Neural cell (in vitro differentiated cells): ENCODE measurements at regions not wholly inside any gene's neighbourhood (a gene's known extent, or its start where the extent isn't known, plus 50 kb on each side); places are given as distances from the start of the nearest gene placed in this dataset.

Experiments used
- H2AFZ ChIP-seq: fragments of 200-600, 300-800 bp; sonication (generic), shearing (Covaris generic); 2 replicates; pipeline ENCODE4 v1.6.0; 2014; ENCODE audit warnings: low read depth, mild to moderate bottlenecking, antibody characterized with exemption, low read length, moderate library complexity
- H3F3A ChIP-seq: fragments of 200-600 bp; shearing (Covaris generic); 2 replicates; pipeline ENCODE4 v1.6.1; 2016; ENCODE audit warnings: mild to moderate bottlenecking, moderate library complexity, mixed read lengths, antibody characterized with exemption, low read length; ENCODE audit not compliant: insufficient read depth, poor library complexity, severe bottlenecking
- H3K27ac ChIP-seq: fragments of 200-600, 300-800 bp; sonication (generic), shearing (Covaris generic); 2 replicates; pipeline ENCODE4 v1.5.1; 2014; ENCODE audit warnings: mild to moderate bottlenecking, low read length, moderate library complexity
- H3K27me3 ChIP-seq: fragments of 300-800, 200-600 bp; sonication (generic), shearing (Covaris generic); 2 replicates; pipeline ENCODE4 v1.6.0; 2014; ENCODE audit warnings: mild to moderate bottlenecking, low read depth, low read length, moderate library complexity; ENCODE audit not compliant: insufficient read depth
- H3K36me3 ChIP-seq: fragments of 300-800, 200-600 bp; sonication (generic), shearing (Covaris generic); 2 replicates; pipeline ENCODE4 v1.5.1; 2014; ENCODE audit warnings: mild to moderate bottlenecking, antibody characterized with exemption, low read length, moderate library complexity; ENCODE audit not compliant: insufficient read depth
- H3K4me2 ChIP-seq: fragments of 300-800, 200-600 bp; sonication (generic), shearing (Covaris generic); 2 replicates; pipeline ENCODE4 v1.6.0; 2014; ENCODE audit warnings: mild to moderate bottlenecking, low read length
- H3K4me3 ChIP-seq: fragments of 300-800, 200-600 bp; sonication (generic), shearing (Covaris generic); 2 replicates; pipeline ENCODE4 v1.5.1; 2014; ENCODE audit warnings: mild to moderate bottlenecking, low read length, moderate library complexity
- H3K79me2 ChIP-seq: fragments of 200-600 bp; shearing (Covaris generic); replicated peaks from 2 replicates; pipeline ENCODE4 v1.6.0; 2014; ENCODE audit warnings: mild to moderate bottlenecking, low read length, moderate library complexity; ENCODE audit not compliant: insufficient read depth
- H3K9ac ChIP-seq: fragments of 300-800, 200-600 bp; sonication (generic), shearing (Covaris generic); 2 replicates; pipeline ENCODE4 v1.6.1; 2016; ENCODE audit warnings: mild to moderate bottlenecking, low read length, mixed read lengths
- H3K9me2 ChIP-seq: fragments of 200-600 bp; shearing (Covaris generic); 2 replicates; pipeline ENCODE4 v1.6.1; 2016; ENCODE audit warnings: mild to moderate bottlenecking, low read length, mixed read lengths; ENCODE audit not compliant: insufficient read depth
- H3K9me3 ChIP-seq: fragments of 200-600, 300-800 bp; sonication (generic), shearing (Covaris generic); 2 replicates; pipeline ENCODE4 v1.6.1; 2016; ENCODE audit warnings: mild to moderate bottlenecking, mixed run types, low read length, moderate library complexity, mixed read lengths
- H4K20me1 ChIP-seq: fragments of 200-600 bp; shearing (Covaris generic); 2 replicates; pipeline ENCODE4 v1.6.1; 2016; ENCODE audit warnings: mild to moderate bottlenecking, mixed run types; ENCODE audit not compliant: insufficient read depth
- EP300 ChIP-seq: fragments of 450-650 bp; conservative IDR thresholded peaks from 2 replicates; pipeline ENCODE4 v1.6.1; 2014; ENCODE audit warnings: antibody characterized with exemption, mild to moderate bottlenecking, moderate library complexity; ENCODE audit not compliant: poor library complexity, severe bottlenecking
- POLR2AphosphoS5 ChIP-seq: IDR thresholded peaks from 2 replicates; pipeline ENCODE4 v1.6.1; 2012
- RAD21 ChIP-seq: fragments of 450-650 bp; conservative IDR thresholded peaks from 2 replicates; pipeline ENCODE4 v1.6.1; 2014; ENCODE audit warnings: antibody characterized with exemption, mild to moderate bottlenecking, moderate library complexity
- SMC3 ChIP-seq: fragments of 450-650 bp; conservative IDR thresholded peaks from 2 replicates; pipeline ENCODE4 v1.6.1; 2014; ENCODE audit warnings: antibody characterized with exemption, mild to moderate bottlenecking, moderate library complexity; ENCODE audit not compliant: poor library complexity
- TF ChIP-seq, protein P1 (sequence below): fragments of 450-650 bp; IDR thresholded peaks from 2 replicates; pipeline ENCODE4 v1.5.1; 2014; ENCODE audit warnings: antibody characterized with exemption, mild to moderate bottlenecking, moderate library complexity; ENCODE audit not compliant: poor library complexity, severe bottlenecking
- TF ChIP-seq, protein P2 (sequence below): IDR thresholded peaks from 2 replicates; pipeline ENCODE4 v1.6.1; 2012; ENCODE audit warnings: borderline replicate concordance

DNA sequence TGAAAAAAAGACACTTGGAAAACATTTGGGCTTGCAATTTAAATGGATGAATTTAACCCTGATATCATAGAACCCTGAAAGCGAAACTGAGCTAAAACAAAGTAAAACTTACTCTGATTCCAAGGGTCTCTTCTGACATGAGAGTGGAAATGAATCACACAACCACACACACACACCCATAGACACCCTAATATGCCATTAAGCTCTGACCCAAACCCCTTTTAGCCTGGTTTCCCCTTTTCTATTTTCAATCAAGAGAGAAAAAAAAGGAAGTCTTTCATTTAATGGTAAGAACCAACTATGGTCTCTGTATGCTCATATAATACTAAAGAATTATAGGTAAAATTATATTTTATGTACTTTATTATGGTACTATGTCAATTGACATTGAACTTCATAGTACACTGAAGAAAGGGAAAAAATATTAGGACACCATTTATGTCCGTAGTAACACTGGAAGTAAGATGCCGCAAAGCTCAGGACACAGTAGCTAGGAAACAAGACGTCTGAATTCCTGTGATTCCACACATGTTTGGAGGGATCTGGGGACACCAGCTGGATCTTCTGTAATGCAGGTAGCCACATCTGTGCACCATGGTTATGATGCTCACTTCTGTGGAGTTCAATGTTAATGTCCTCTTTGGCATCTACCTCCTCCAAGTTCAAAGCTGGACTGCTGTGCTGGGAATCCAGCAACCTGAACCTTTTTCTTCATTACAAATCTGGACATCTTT lies 95.8 kb downstream of the PCSK1 start:
- H3F3A ChIP-seq, result no peaks in the 10 kb centered on the region
- H3K4me2 ChIP-seq, result no peak overlapping the region
- no peak overlapping the region for H2AFZ ChIP-seq
- no peaks in the 10 kb centered on the region for H3K36me3 ChIP-seq
- H3K4me3 ChIP-seq, result no peak overlapping the region
- no peaks in the 10 kb centered on the region for H3K79me2 ChIP-seq
- no peak for TF ChIP-seq POLR2AphosphoS5
- H3K9ac ChIP-seq, result no peak overlapping the region
- H4K20me1 ChIP-seq, result no peaks in the 10 kb centered on the region
- H3K27ac ChIP-seq, result no peak overlapping the region
- H3K9me2 ChIP-seq, result no peaks in the 10 kb centered on the region
- no peaks in the 10 kb centered on the region for H3K27me3 ChIP-seq
- H3K9me3 ChIP-seq, result no peaks in the 10 kb centered on the region

DNA sequence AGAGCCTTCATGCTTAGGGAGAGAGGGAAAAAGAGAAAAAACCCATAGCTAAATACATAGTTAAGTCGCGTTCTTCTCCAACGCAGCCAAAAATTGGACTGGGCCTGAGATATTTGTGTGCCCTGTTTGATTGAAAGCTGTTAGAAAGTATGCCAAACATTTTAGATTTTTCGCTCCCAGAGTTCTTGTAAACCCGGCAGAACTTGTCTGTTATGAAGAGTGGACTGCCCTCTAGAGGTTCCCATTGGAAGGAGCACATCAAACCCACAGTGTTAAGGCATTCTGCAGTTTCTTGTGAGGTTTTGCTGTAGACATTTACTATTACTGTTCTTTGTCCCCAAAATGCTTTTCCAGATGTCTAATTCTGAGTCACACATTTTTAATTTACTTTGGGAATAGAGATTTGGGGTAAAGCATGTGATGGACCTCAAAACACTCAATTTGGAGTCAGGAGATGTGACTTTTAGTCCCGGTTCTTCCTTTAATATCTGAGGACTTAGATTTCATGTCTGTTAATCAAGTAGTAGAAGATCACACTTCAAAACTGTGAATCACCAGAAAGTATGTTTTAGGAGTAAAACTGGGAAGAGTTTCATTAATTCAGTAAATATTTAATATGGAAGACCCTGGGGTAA lies 96.6 kb downstream of the PCSK1 start:
- no peak overlapping the region for H2AFZ ChIP-seq
- no peaks in the 10 kb centered on the region for H3K9me2 ChIP-seq
- no peak overlapping the region for H3K9ac ChIP-seq
- H3K27ac ChIP-seq, result no peak overlapping the region
- H3K36me3 ChIP-seq, result no peaks in the 10 kb centered on the region
- no peak overlapping the region for H3K4me2 ChIP-seq
- H3K79me2 ChIP-seq, result no peaks in the 10 kb centered on the region
- no peaks in the 10 kb centered on the region for H4K20me1 ChIP-seq
- H3K4me3 ChIP-seq, result no peak overlapping the region
- H3K27me3 ChIP-seq, result no peaks in the 10 kb centered on the region
- H3F3A ChIP-seq, result no peaks in the 10 kb centered on the region
- no peak for TF ChIP-seq EP300
- TF ChIP-seq, protein P1, sequence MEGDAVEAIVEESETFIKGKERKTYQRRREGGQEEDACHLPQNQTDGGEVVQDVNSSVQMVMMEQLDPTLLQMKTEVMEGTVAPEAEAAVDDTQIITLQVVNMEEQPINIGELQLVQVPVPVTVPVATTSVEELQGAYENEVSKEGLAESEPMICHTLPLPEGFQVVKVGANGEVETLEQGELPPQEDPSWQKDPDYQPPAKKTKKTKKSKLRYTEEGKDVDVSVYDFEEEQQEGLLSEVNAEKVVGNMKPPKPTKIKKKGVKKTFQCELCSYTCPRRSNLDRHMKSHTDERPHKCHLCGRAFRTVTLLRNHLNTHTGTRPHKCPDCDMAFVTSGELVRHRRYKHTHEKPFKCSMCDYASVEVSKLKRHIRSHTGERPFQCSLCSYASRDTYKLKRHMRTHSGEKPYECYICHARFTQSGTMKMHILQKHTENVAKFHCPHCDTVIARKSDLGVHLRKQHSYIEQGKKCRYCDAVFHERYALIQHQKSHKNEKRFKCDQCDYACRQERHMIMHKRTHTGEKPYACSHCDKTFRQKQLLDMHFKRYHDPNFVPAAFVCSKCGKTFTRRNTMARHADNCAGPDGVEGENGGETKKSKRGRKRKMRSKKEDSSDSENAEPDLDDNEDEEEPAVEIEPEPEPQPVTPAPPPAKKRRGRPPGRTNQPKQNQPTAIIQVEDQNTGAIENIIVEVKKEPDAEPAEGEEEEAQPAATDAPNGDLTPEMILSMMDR, result peak; percentile 93
- peak; percentile 92 for TF ChIP-seq RAD21
- peak; percentile 94 for TF ChIP-seq SMC3
- no peaks in the 10 kb centered on the region for H3K9me3 ChIP-seq

DNA sequence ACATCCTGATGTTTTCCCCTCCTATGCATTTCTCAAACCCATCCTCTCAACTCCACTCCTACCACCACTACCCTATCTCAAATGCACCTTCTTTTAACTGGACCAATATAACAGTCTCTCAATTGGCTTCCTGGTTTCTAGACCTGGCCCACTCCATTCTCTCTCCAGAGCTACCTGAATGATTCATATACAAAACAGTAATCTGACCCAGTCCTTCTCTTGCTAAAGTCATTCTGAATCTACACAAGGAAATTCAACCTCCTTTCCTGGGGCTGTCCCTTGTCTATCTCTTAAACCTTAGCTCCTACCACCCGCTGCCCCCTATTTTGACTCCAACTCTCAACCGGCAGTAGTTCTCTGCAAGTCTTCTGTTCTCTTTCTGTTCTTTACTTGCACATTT lies 97.2 kb downstream of the PCSK1 start:
- no peaks in the 10 kb centered on the region for H3K27me3 ChIP-seq
- H3K27ac ChIP-seq, result no peak overlapping the region
- H2AFZ ChIP-seq, result no peak overlapping the region
- no peaks in the 10 kb centered on the region for H4K20me1 ChIP-seq
- H3K79me2 ChIP-seq, result no peaks in the 10 kb centered on the region
- H3K4me2 ChIP-seq, result no peak overlapping the region
- TF ChIP-seq, protein P2, sequence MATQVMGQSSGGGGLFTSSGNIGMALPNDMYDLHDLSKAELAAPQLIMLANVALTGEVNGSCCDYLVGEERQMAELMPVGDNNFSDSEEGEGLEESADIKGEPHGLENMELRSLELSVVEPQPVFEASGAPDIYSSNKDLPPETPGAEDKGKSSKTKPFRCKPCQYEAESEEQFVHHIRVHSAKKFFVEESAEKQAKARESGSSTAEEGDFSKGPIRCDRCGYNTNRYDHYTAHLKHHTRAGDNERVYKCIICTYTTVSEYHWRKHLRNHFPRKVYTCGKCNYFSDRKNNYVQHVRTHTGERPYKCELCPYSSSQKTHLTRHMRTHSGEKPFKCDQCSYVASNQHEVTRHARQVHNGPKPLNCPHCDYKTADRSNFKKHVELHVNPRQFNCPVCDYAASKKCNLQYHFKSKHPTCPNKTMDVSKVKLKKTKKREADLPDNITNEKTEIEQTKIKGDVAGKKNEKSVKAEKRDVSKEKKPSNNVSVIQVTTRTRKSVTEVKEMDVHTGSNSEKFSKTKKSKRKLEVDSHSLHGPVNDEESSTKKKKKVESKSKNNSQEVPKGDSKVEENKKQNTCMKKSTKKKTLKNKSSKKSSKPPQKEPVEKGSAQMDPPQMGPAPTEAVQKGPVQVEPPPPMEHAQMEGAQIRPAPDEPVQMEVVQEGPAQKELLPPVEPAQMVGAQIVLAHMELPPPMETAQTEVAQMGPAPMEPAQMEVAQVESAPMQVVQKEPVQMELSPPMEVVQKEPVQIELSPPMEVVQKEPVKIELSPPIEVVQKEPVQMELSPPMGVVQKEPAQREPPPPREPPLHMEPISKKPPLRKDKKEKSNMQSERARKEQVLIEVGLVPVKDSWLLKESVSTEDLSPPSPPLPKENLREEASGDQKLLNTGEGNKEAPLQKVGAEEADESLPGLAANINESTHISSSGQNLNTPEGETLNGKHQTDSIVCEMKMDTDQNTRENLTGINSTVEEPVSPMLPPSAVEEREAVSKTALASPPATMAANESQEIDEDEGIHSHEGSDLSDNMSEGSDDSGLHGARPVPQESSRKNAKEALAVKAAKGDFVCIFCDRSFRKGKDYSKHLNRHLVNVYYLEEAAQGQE, result no peak
- no peak overlapping the region for H3K4me3 ChIP-seq
- H3F3A ChIP-seq, result no peaks in the 10 kb centered on the region
- H3K36me3 ChIP-seq, result no peaks in the 10 kb centered on the region
- H3K9ac ChIP-seq, result no peak overlapping the region
- H3K9me2 ChIP-seq, result no peaks in the 10 kb centered on the region
- no peaks in the 10 kb centered on the region for H3K9me3 ChIP-seq
